Effector memory CD4-positive, alpha-beta T cell (primary cell): ENCODE measurements at regions not wholly inside any gene's neighbourhood (a gene's known extent, or its start where the extent isn't known, plus 50 kb on each side); places are given as distances from the start of the nearest gene placed in this dataset.

Source experiments
- DNase-seq, 3 donors: peaks; one replicate each; pipeline ENCODE4 v3.0.0-alpha.2; 2020
- H3K27ac ChIP-seq: 2 replicates; pipeline ENCODE4 v1.7.0; 2013; ENCODE audit warnings: mild to moderate bottlenecking, low read length, moderate library complexity; ENCODE audit not compliant: insufficient read depth, poor library complexity, severe bottlenecking
- H3K27me3 ChIP-seq: replicated peaks from 2 replicates; pipeline ENCODE4 v1.7.0; 2013; ENCODE audit warnings: mild to moderate bottlenecking, low read length; ENCODE audit not compliant: insufficient read depth, control insufficient read depth, poor library complexity, severe bottlenecking
- H3K36me3 ChIP-seq: 2 replicates; pipeline ENCODE4 v1.7.0; 2013; ENCODE audit warnings: mild to moderate bottlenecking, low read length, moderate library complexity; ENCODE audit not compliant: control insufficient read depth, insufficient read depth
- H3K4me1 ChIP-seq: 2 replicates; pipeline ENCODE4 v1.7.0; 2013; ENCODE audit warnings: low read length, mild to moderate bottlenecking; ENCODE audit not compliant: control insufficient read depth, insufficient read depth, poor library complexity, severe bottlenecking
- H3K4me3 ChIP-seq: 2 replicates; pipeline ENCODE4 v1.7.0; 2013; ENCODE audit warnings: low read length, low read depth, mild to moderate bottlenecking; ENCODE audit not compliant: insufficient read depth, poor library complexity, severe bottlenecking
- H3K9me3 ChIP-seq: 2 replicates; pipeline ENCODE4 v1.7.0; 2013; ENCODE audit warnings: mild to moderate bottlenecking, low read length, moderate library complexity; ENCODE audit not compliant: control insufficient read depth

- DNase-seq = no peak
- H3K36me3 ChIP-seq = no peaks in the 10 kb centered on the region
- H3K4me3 ChIP-seq = no peak overlapping the region
- no peaks in the 10 kb centered on the region for H3K27me3 ChIP-seq
- no peaks in the 10 kb centered on the region for H3K9me3 ChIP-seq
- H3K27ac ChIP-seq = no peak overlapping the region
- H3K4me1 ChIP-seq = no peaks in the 10 kb centered on the region
Measured at GRCh38 chr10:105609451-105609850, 968.4 kb downstream of the SORCS3 start.

- Histone ChIP-seq H3K9me3 (no peaks in the 10 kb centered on the region), H3K4me1 (no peaks in the 10 kb centered on the region), H3K27me3 (no peaks in the 10 kb centered on the region), H3K4me3 (no peak overlapping the region), H3K36me3 (no peaks in the 10 kb centered on the region), H3K27ac (no peak overlapping the region)
- DNase-seq = no peak
Measured at GRCh38 chr10:105605918-105606317, 964.8 kb downstream of the SORCS3 start.

- no peak overlapping the region for H3K27ac ChIP-seq
- no peak for DNase-seq
- no peaks in the 10 kb centered on the region for H3K36me3 ChIP-seq
- no peaks in the 10 kb centered on the region for H3K9me3 ChIP-seq
- H3K27me3 ChIP-seq = no peaks in the 10 kb centered on the region
- H3K4me3 ChIP-seq = no peak overlapping the region
- H3K4me1 ChIP-seq = no peaks in the 10 kb centered on the region
Measured at GRCh38 chr10:105605104-105605503, 964.0 kb downstream of the SORCS3 start.

GRCh38 chr10:105598207-105598606 is 957.1 kb downstream of the SORCS3 start:
- no peaks in the 10 kb centered on the region for H3K27me3 ChIP-seq
- no peak overlapping the region for H3K27ac ChIP-seq
- H3K4me3 ChIP-seq = no peak overlapping the region
- no peaks in the 10 kb centered on the region for H3K4me1 ChIP-seq
- DNase-seq = no peak
- H3K36me3 ChIP-seq = no peaks in the 10 kb centered on the region
- no peaks in the 10 kb centered on the region for H3K9me3 ChIP-seq

- H3K4me3 ChIP-seq = no peak overlapping the region
- DNase-seq = no peak
- H3K4me1 ChIP-seq = no peaks in the 10 kb centered on the region
- H3K27ac ChIP-seq = no peak overlapping the region
- H3K36me3 ChIP-seq = no peaks in the 10 kb centered on the region
- no peaks in the 10 kb centered on the region for H3K27me3 ChIP-seq
- no peaks in the 10 kb centered on the region for H3K9me3 ChIP-seq
Measured at GRCh38 chr10:105597312-105597711, 956.2 kb downstream of the SORCS3 start.

- H3K27me3 ChIP-seq = no peaks in the 10 kb centered on the region
- H3K27ac ChIP-seq = no peak overlapping the region
- no peak overlapping the region for H3K4me3 ChIP-seq
- no peaks in the 10 kb centered on the region for H3K4me1 ChIP-seq
- H3K36me3 ChIP-seq = no peaks in the 10 kb centered on the region
- DNase-seq = no peak
- H3K9me3 ChIP-seq = no peaks in the 10 kb centered on the region
Measured at GRCh38 chr10:105596749-105597148, 955.7 kb downstream of the SORCS3 start.

GRCh38 chr10:105594296-105594695 is 953.2 kb downstream of the SORCS3 start:
- no peak for DNase-seq

GRCh38 chr10:105592468-105592867 is 951.4 kb downstream of the SORCS3 start:
- H3K36me3 ChIP-seq = no peaks in the 10 kb centered on the region
- no peak overlapping the region for H3K4me3 ChIP-seq
- H3K27me3 ChIP-seq = no peaks in the 10 kb centered on the region
- no peak overlapping the region for H3K27ac ChIP-seq
- no peaks in the 10 kb centered on the region for H3K4me1 ChIP-seq
- DNase-seq = no peak
- no peaks in the 10 kb centered on the region for H3K9me3 ChIP-seq

More at GRCh38 chr10:105594296-105594695, 953.2 kb downstream of the SORCS3 start:
- Histone ChIP-seq H3K36me3 (no peaks in the 10 kb centered on the region), H3K4me1 (no peaks in the 10 kb centered on the region), H3K4me3 (no peak overlapping the region), H3K27ac (no peak overlapping the region), H3K9me3 (no peaks in the 10 kb centered on the region), H3K27me3 (no peaks in the 10 kb centered on the region)

GRCh38 chr10:105586451-105587098 is 945.5 kb downstream of the SORCS3 start:
- Histone ChIP-seq H3K36me3 (no peaks in the 10 kb centered on the region), H3K27me3 (no peaks in the 10 kb centered on the region), H3K4me1 (no peaks in the 10 kb centered on the region), H3K4me3 (no peak overlapping the region), H3K27ac (no peak overlapping the region), H3K9me3 (no peaks in the 10 kb centered on the region)
- DNase-seq = no peak

- no peaks in the 10 kb centered on the region for H3K36me3 ChIP-seq
- H3K9me3 ChIP-seq = no peaks in the 10 kb centered on the region
- no peak for DNase-seq
- H3K27ac ChIP-seq = no peak overlapping the region
- no peak overlapping the region for H3K4me3 ChIP-seq
- no peaks in the 10 kb centered on the region for H3K4me1 ChIP-seq
- H3K27me3 ChIP-seq = no peaks in the 10 kb centered on the region
Measured at GRCh38 chr10:105585753-105586152, 944.7 kb downstream of the SORCS3 start.
